HG03378 (cell line): ENCODE measurements at regions not wholly inside any gene's neighbourhood (a gene's known extent, or its start where the extent isn't known, plus 50 kb on each side); places are given as distances from the start of the nearest gene placed in this dataset.
"Not testable (repeated sequence)": the region's sequence is repeated elsewhere in the genome, so short reads cannot be mapped to it uniquely, and the experiment has no call there.

Experiments used
- ATAC-seq: cut with Tn5 transposase; IDR thresholded peaks from one replicate; pipeline ENCODE4 v1.9.1; 2021; ENCODE audit warnings: mild to moderate bottlenecking, moderate library complexity; ENCODE audit not compliant: unreplicated experiment

DNA sequence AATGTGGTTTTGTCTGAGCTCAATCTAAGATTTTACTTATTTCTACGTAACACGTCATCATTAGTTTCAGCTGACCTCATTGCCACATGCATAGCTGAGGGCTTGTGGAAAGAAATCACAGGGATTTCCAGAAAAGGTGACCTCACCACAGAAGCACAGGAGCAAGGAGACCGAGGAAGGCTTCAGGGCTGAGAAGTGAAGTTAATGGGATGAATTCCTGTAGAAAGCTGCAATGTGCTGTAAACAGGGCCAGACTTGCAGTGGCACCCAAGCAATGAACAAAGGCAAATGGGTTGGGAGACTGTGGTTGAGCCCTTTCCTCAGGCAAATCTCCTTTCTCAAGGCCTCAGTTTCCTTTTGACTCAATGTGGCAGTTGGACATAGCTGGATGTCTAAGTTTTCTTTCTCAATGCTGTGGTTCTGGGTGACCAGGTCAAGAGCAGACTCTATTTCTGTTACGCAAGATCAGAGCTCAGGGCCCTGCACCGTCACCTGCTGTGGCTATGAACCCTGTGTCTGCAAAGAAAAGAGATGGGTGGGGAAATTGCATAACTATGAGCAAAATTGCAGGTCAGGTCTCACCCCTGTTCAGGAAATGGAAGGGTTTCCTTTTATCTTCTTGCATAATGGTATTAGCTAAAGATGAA, 252.2 kb upstream of the TBL1XR1 start:
- peak; percentile 89 for ATAC-seq

DNA sequence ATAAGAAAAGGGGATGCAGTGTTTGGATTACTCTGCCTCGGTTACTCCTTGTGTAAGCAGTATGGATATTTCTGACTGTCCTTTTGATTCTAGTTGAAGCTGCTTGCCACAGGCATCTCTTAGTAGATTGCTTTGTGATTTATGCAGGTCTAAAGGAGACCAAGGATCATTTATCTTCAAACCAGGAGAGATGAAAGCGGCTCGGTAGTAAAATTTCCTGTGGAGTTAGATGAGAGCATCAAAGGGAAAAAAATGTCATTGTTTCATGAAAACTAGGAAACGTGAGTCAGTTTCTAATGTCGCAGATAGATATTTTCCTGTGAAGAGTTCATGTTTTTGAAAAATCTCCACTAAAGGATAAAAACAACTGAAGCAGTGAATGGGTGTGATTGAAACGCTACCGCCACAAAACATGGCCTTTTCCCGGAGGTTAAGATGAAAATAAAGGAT, 254.0 kb upstream of the TBL1XR1 start:
- ATAC-seq: no peak

DNA sequence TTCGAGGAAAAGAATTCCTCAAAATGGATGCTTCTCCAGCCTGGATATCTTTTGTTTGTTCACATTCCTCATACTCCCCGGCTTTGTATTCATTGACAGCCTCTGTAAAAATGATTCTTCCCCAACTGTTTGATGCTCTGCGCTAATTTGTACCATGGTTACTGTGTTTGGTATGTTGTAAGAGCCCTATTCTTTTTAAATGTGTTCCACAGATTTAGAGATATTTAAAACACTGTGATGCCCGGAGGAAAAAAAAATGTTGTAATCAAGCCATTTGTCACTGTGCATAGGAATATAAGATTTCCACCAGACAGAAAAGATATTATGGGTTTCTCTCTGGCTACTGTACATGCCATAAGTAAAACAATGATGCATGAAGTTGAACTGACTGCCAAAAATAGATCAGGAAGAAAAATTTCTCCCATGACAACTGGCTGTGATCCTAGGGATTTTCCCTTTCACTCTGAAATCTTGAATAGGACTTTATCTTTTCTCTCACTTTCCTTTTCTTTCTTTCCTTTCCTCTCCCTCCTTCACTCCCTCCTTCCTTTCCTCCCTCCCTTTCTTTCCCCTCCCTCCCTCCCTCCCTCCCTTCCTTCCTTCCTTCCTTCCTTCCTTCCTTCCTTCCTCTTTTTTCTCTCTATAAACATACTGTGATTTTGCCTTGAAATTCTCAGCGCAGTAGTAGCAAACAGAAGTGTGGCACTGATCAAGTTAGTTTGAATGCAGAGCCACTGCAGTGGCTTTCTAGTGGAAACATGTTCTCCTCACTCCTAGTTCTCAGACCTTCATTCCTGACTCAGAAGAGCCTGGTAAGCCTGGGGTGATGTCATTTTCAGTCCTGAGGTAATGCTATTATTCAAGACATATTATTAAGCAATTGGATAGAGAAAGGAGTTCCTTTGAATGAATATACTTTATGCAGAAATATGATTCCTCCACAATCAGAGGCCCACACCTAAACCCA, 254.9 kb upstream of the TBL1XR1 start:
- ATAC-seq: no peak

DNA sequence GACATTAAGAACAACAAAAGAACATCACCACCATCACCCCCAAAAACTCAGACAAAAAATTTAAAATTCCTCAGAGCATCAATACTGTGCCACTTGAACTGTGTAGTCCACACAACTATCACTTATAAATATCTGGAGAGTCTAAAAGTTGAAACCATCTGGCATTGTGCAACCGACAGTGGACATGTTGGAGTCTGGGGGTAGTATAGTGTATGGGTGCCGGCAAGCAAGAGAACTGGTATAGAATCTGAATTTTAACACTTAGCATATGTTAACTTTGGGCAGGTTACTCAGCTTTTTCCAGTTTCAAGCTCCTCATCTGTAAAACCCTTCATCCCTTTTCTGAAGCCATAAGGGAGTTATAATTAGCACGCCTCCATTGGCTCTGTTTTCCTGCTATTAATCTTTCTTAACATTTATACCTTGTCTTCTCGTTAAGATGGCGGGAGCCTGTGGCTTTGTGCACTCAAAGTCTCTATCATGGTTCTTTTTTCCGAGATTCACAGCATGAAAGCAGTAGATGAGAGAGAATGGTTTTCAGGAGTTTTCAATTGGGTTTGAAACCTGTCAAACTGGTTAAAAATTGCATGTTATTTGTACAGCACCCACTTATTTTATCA, 255.7 kb upstream of the TBL1XR1 start:
- ATAC-seq: no peak

DNA sequence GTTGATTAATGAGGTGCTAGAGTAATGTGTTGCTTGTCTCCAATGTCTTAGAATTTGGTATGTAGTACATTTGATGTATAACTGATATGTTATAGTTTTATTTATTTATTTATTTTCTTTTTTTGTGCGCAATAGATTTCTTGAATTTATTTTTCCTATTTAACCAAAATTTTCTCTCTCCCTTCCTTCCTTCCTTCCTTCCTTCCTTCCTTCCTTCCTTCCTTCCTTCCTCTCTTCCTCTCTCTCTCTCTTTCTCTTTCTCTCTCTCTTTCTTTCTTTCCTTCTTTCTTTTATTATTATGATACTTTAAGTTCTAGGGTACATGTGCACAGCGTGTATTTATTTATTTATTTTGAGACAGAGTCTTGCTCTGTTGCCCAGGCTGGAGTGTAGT, 256.2 kb upstream of the TBL1XR1 start:
- no peak for ATAC-seq

DNA sequence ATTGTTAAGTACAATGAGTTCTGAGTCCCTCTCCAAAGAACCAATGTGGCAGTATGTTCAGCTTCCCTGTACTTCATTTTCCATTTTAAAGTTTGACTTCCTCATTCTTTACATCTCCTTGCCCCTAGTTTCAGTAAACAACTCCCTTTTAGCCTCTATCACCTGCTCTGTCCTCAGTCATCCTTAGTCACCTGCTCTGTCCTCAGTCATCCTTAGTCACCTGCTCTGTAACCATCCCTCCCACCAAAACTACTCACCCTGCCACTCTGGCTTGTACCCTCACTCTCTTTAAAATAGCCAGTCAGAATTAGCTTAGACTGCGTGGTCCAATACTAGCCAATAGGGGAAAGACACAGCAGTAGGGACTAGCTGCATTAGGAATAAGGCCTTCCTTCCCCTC, 259.9 kb upstream of the TBL1XR1 start:
- not testable (repeated sequence) for ATAC-seq

DNA sequence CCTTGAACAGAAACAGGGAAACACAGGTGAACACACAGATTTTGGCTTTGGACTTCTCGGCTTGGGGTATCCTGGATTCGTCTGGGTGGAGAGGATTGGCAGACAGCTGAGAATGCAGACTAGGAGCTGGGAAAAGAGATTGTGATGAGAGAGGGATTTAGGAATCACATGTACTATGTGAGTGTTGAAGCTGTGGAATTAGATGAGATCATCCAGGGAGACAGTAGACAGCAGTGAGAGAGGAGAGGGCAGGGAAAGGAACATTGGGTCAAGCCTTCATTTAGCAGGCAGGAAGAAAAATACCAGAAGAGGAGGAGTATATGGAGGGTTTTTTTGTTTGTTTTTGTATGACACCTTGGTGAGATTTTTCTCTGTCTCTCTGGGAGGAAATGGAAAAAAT, 262.1 kb upstream of the TBL1XR1 start:
- no peak for ATAC-seq

DNA sequence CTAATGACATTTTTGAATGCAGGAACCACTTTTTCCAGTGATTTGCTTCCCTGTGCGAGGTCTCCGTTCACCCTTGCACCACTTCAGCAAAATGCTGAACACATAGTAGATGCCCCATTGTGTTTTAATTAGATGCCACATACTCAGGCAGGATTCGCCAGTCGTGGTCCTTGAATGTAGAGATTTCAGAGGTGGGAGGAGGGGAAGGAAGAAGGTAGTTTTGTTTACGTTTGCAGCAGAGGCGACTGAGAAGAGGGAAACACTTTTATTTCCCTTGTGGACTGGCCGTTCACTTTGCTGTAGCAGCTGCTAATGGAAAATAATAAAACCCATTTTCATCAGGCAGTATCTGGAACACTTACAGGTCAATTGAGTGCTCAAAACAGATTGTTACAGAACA, 262.8 kb upstream of the TBL1XR1 start:
- ATAC-seq: no peak

DNA sequence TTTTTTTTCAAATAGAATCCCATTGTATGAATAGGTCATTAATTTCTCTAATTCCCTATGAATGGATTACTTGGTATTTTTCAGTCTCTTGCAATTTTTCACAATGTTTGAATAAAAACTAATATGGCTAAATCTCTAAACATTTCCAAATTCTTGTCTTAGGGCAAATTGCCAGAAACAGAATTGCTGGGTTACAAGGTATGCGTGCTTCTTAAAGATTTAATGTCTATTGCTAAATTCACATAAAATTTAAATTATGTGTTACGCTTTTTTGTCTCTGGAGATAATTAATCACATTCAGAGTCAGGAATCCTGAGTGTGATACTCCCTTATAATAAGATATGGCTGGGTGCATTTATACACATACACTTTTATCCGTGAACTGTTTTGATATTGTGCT, 264.5 kb upstream of the TBL1XR1 start:
- no peak for ATAC-seq

DNA sequence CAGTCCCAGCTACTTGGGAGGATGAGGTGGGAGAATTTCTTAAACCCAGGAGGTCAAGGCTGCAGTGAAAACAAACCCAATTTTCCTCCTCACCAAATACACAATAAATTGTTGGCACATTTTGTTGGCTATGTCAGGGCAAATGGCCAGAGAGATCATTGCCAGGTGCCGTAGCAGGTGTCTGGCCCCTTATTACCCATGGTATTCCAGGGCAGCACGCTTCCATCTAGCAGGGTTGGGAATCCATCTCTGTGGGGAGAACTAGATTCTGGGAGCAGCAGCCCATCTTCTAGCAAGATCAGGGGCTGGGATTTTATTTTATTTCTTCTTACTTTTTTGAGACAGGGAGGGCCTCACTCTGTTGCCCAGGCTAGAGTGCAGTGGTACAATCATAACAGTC, 266.1 kb upstream of the TBL1XR1 start:
- ATAC-seq: not testable (repeated sequence)

DNA sequence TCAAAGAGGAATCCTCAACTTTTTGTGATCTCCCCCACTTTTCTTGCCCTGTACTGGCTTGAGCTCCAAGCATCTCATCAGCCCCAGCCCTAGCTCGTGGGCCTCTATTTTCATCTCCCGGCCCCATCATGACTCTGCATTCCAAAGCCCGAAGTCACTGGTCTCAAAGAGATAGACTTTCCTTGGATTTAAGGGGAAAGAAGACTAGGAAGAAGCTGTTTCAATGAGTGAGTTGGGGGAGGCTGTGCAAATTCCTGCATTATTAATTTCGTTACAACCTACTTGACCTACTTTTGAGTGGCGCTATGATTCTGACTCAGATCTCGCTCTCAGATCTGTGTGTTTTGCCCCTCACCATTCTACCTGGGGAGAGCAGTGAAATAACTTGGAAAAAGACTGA, 266.6 kb upstream of the TBL1XR1 start:
- ATAC-seq: no peak

DNA sequence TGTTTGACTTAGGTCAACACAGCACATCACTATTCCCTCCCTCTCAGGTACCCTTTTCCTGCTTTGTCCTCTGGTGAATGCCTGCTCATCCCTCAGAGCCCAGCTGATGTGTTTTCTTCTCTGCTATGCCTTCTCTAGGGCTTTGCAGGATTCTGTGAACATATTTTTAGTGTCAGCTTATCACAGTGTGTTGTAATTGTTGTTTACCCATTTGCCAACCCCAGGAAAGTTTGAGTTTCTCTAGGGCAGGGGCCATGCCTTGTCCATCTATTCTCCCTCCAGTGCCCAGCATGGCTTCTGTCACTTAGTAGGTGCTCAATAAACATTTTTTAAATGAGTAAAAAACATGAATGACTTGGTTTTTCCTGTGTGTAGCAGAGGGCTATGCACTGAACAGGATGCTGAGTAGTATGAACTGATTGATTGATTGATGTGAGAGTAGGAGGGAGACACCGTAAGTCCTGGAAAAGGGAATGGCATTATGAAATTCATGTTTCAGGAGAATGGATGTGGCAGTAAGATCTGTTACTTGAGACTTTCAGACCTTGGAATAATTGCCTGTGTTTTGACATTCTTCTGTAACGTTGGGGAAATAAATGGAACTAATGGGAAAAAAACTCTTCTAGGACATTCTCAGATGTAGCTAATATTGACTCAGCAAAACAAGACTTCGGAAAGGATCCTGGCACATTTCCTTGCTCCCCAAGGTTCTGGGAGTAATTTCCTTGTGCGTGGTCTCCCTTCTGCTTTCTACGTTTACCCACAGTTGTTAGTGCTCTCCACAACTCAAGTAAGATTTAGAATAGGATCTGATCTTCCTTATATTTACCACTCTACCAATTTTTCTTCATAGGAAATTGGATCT, 267.3 kb upstream of the TBL1XR1 start:
- ATAC-seq: no peak

DNA sequence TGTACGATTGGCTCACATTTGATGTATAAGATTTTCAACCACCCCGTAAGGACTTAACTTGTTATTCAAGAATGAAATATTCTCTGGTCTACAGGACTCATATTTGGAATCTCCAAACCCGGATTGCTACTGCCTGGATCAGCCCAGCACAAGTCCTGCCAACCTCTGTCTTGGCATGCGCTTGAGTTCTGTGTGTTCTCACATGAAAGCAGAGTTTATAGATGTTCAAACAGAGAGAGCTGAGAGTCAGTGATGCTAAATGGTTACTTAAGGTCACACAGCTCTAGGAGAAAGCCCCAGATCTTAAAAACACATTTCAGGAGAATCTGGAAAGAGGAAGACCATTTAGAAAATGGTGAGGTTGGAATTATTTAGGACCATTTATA, 268.0 kb upstream of the TBL1XR1 start:
- no peak for ATAC-seq

DNA sequence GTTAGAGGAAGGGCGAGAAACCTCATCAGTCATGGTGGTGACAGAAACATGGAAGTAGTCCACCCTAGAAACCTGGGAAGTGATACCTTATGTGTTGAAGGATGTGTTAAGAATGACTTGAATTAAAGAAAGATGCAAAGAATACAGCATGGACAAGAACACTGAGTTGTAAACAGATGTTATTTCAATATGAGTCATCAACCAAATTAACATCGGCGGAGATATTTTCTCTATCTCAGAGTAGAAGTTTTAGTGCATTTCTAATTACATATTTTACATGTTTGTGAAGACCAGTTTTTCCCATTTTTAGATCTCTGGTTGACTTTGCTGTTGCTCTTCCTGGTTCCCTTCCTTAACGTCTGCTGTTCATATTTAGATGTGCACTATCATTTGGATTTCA, 268.8 kb upstream of the TBL1XR1 start:
- ATAC-seq: no peak

DNA sequence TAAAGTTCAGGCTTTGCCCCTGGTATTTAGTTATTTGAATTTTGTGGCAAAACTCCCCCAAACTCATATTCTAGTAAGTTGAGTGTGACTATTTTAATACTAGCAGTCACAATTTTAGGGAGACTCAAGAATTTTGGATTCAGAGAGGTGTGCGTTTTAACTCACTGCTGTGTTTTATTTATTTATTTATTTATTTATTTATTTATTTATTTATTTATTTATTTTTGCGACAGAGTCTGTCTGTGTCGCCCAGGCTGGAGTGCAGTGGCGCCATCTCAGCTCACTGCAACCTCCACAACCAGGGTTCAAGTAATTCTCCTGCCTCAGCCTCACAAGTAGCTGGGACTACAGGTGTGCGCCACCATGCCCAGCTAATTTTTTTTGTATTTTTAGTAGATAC, 269.3 kb upstream of the TBL1XR1 start:
- not testable (repeated sequence) for ATAC-seq

DNA sequence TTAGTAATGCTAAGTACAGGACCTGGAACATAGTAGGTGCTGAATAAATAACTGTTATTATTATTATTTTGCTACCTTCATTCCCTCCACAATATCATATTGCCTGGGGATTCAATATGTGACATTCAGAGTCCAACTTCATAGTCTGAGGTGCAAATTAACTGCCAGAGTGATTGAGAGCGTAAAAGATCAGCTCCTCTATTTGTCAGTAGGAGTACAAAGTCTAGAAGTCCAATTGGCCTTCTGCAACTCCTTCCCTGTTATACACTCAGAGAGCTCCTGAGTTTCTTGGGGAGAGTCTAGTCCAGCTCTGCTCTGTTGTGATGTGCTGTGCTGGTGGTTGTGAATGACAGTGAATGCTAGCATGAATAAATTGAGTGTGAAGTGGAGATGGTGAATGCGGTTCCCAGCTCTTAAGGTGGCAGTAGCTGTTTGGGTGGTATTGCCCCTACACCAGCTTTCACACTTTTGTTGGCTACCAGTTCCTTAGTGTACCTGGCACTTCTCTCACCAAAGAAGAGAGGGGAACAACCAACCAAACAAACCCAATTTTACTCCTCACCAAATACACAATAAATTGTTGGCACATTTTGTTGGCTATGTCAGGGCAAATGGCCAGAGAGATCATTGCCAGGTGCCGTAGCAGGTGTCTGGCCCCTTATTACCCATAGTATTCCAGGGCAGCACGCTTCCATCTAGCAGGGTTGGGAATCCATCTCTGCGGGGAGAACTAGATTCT, 270.1 kb upstream of the TBL1XR1 start:
- no peak for ATAC-seq

DNA sequence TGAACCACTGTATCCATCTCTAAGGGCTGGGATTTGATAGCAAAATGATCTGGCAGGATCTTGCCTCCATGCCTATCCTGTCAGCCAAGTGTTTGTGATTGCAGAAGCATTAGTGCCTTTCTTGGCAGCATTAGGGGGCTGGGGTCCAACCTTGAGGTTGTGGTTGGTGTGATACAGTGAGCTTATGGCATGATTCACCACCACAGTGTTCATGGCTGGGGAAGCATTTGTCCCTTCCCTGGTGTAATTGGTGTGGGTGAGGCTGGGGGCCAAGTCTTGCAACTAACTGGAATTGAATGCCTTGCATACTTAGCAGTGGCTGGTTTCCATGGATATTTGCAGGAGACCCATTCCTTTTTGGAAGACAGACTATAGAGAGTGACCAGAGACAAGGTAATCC, 271.0 kb upstream of the TBL1XR1 start:
- ATAC-seq: no peak

DNA sequence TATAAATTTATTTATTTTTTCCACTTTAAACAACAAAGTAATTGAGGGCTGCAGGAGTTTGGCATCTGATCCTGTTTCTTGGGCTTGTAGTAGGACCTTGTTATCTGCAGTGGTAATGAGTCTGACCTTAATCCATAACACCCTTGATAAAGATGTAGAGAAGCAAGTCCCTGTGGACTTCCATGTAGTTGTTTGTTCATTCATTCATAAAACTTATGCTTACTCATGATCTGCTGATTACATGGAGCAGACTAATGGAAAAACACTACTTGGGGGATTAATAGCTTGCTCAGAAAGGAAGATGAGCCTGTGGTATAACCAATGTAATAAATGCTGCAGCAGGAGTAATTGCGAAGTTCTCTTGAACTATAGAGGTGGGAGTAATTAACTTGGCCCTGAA, 271.5 kb upstream of the TBL1XR1 start:
- ATAC-seq: no peak

DNA sequence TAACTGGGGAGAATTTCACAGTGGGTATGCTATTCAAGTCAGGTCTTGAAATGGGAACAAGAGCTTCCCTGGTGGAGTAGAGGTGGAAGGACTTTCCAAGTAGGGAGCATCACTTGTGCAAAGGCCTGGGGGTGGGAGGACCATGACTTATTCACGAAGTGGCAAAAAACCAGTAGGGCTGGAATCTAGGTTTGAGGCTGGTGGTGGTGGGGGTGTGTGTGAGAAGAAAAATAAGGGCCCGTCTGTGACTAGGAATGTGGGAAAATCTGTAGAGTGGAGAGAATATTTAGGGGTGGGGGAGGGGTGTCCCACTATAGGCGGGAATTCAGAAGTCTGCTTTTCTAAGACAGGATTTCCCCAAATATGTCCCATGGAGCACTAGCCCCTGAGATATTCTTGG, 271.9 kb upstream of the TBL1XR1 start:
- no peak for ATAC-seq
